Small intestine (tissue), 7 donors: ENCODE measurements at regions not wholly inside any gene's neighbourhood (a gene's known extent, or its start where the extent isn't known, plus 50 kb on each side); places are given as distances from the start of the nearest gene placed in this dataset.
"Not testable (repeated sequence)": the region's sequence is repeated elsewhere in the genome, so short reads cannot be mapped to it uniquely, and the experiment has no call there.

Experiments used
- DNase-seq, 2 donors: peaks; one replicate each; pipeline versions ENCODE4 v3.0.0 to v3.0.0-alpha.2; 2013
- FAIRE-seq: peaks from 2 replicates; lab custom pipeline; 2012; peaks lifted over from hg19 to GRCh38; lab: Jason Lieb, UNC
- H3K27ac ChIP-seq, 3 donors: one replicate each; pipeline ENCODE4 v1.5.1; 2013; ENCODE audit warnings: low read length in 2 of 3, mild to moderate bottlenecking in 2 of 3, control low read depth in 1 of 3, inconsistent platforms in 1 of 3, low read depth in 1 of 3, moderate library complexity in 1 of 3
- H3K27me3 ChIP-seq, 3 donors: one replicate each; pipeline ENCODE4 v1.6.1; 2013; ENCODE audit warnings: low read length in 3 of 3, inconsistent platforms in 1 of 3; ENCODE audit not compliant: control insufficient read depth in 3 of 3, insufficient read depth in 3 of 3
- H3K36me3 ChIP-seq, 3 donors: one replicate each; pipeline ENCODE4 v1.6.1; 2013; ENCODE audit warnings: low read length in 3 of 3, inconsistent platforms in 1 of 3, low read depth in 1 of 3, mild to moderate bottlenecking in 1 of 3, moderate library complexity in 1 of 3; ENCODE audit not compliant: control insufficient read depth in 3 of 3, insufficient read depth in 2 of 3
- H3K4me1 ChIP-seq, 3 donors: one replicate each; pipeline ENCODE4 v1.6.1; 2013; ENCODE audit warnings: low read length in 2 of 3, inconsistent platforms in 1 of 3, low read depth in 1 of 3, mild to moderate bottlenecking in 1 of 3, moderate library complexity in 1 of 3; ENCODE audit not compliant: control insufficient read depth in 3 of 3, insufficient read depth in 2 of 3
- H3K4me3 ChIP-seq, 3 donors: one replicate each; pipeline ENCODE4 v1.5.1; 2013; ENCODE audit warnings: low read length in 3 of 3, control low read depth in 1 of 3, inconsistent platforms in 1 of 3, low read depth in 1 of 3, mild to moderate bottlenecking in 1 of 3, moderate library complexity in 1 of 3
- H3K9me3 ChIP-seq, 2 donors: one replicate each; pipeline ENCODE4 v1.6.1; 2013; ENCODE audit warnings: low read depth in 1 of 2, low read length in 1 of 2; ENCODE audit not compliant: control insufficient read depth in 2 of 2, insufficient read depth in 1 of 2
- WGBS, 3 donors: extraction: QIAGEN DNeasy Blood & Tissue Kit; methylation state at CpG; one replicate each; pipeline ENCODE4 v1.1.7; 2013; 5-methylcytosine and 5-hydroxymethylcytosine counted together
- donor health status: healthy with polysubstance abuse.
- donor health status: control.
- donor health status: control.
- donor health status: Bipolar disorder and iron deficiency.
- donor health status: healthy.

DNA sequence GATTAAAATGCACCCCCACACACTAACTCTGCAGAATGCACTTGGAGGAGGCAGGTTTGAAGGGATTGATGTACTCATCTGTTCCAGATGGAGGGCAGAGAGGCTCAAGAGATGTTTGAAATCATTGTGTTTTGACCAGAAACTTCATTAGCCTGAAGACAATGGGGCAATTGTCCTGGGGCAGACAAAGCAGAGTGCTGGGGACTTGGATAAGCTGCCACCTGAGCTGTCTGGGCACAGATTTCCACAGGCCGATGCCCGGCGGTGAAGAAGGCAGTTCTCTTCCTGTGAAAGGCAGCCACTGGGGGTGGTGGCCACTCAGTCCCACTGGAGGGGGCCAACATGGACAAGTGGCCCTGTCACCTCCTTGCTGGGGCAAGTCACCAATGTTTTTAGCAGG, 181.0 kb downstream of the BCL2L11 start:
- not testable (repeated sequence) for H3K9me3 ChIP-seq, H3K27me3 ChIP-seq, H3K4me1 ChIP-seq, H3K4me3 ChIP-seq, H3K36me3 ChIP-seq, DNase-seq, FAIRE-seq, H3K27ac ChIP-seq
- no CpG with 5 or more reads among the region's 3 CpGs for WGBS, 3 donors

DNA sequence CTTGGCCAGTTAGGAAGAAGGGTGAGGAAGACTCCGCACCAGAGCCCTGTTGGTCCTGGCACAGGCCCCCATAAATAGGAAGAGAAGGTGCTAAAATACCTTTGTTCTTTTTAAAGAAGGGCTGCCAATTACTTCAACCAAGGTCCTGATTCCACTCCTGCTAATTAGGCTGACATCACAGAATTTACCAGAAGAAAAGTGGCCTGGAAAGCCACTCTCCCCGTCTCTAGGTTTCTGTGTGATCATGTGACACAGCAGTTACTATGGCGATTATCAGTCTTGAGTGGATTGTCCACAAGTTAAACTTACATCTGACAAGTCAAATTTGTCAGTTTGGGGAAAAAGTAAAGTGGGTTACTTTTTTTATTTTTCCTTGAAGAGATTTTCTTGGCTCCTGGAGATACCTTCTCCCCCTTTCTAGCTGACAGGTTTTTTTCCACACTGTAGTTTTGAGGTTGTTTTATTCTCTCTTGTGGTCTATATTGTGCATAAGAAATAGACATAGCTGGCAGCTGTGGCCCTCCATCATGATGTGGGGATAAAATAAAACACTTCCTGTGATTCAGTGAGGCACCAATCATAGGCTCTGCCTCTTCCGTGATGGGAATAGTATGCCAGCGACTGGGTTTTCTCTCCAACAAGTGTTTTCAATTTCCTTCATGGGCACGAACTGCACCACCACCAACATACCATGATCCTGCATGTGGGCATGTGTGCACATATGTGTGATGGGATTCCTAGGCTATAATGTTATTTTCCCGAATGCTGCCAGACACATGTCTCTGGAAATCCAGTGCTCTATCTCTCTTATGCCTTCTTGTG, 181.9 kb downstream of the BCL2L11 start:
- H3K4me3 ChIP-seq, H3K36me3 ChIP-seq, FAIRE-seq, H3K27ac ChIP-seq, H3K9me3 ChIP-seq, DNase-seq, H3K27me3 ChIP-seq, H3K4me1 ChIP-seq: not testable (repeated sequence)
- WGBS, 3 donors = 67 to 74% (median 70%) methylated on average over 6 of the region's 7 CpGs

DNA sequence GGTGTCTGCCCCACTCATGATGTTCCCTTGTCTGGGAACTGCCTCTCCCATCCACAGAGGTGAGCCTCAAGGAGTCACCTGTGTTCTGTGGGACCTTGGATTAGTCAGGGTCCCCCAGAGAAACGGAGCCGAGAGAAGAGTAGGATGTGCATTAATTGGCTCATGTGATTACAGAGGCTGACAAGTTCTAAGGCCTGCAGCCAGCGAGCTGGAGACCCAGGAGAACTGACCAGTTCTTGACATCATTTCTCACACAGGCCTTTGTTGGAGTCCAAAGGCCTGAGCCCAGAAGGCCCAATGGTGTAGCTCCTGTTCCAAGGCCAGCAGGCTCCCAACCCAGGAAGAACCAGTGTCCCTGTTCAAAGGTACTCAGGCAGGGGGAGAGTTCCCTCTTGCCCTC, 186.6 kb downstream of the BCL2L11 start:
- not testable (repeated sequence) for H3K9me3 ChIP-seq, H3K36me3 ChIP-seq, H3K4me3 ChIP-seq, H3K27ac ChIP-seq, H3K4me1 ChIP-seq, DNase-seq, FAIRE-seq, H3K27me3 ChIP-seq
- whole genome bisulfite sequencing, 3 donors = 89 to 98% (median 93%) methylated on average over 3 of the region's 3 CpGs

DNA sequence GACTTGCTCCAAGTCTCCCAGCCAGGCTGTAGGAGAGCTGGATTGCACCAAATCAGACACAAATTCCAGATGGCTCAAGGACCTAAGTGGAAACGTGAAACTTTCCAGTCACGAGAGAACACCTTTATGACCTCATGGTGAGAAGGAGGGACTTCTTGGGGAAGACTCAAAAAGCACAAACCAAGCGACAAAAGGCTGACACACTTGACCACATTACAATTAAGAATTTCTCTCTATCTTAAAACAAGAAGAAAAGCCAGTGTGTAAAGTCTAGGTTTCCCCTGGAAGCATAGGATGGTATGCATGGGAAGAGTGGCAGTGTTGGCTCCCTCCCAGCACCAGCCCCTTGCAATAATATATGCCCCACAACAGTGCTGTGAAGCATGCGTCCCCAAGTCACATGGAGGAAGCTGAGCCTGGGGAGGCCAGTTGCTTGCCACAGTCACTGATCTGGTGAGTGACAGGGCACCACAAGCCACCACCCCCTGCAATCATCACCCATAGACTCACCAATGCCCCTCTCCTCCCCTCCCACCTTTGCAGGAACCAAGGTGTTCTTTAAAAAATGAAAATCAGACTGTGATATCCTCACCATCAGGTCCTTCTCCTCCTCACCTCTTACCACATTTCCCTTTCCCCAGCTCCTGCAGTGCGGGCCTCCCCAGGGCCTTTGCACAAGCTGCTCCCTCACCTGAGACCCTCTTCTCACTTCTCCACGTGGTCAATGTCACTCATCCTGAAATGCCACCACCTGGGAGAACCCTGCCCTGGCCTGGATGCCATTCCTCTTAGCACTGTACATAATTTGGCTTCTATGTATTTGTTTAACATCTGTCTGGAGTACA, 188.7 kb downstream of the BCL2L11 start:
- H3K36me3 ChIP-seq, H3K4me1 ChIP-seq, H3K4me3 ChIP-seq, H3K9me3 ChIP-seq, DNase-seq, FAIRE-seq, H3K27ac ChIP-seq, H3K27me3 ChIP-seq: not testable (repeated sequence)
- 80 to 88% (median 81%) methylated on average over 5 of the region's 6 CpGs for WGBS, 3 donors

DNA sequence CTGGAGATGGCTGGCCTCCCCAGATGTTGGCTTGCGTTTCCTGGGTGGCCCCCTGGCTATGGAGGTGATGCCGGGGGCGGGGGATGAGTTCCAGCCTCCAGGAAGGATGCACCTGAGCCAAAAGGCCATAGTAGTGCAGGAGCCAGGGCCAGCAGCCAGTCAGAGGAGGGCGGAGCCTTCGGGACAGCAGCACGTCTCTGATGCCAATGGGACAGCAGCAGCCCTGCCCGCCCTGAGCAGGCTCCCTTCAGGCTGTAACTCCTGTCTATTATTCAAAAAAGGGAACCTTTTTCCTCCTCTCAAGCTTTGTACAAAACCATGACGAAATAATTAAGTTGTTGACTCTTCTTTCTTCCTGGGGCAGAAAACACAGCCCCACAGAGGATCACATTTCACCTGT, 189.7 kb downstream of the BCL2L11 start:
- WGBS, 3 donors = 53 to 91% (median 67%) methylated on average over 4 to 5 of the region's 8 CpGs
- H3K27ac ChIP-seq, H3K9me3 ChIP-seq, DNase-seq, FAIRE-seq, H3K4me1 ChIP-seq, H3K36me3 ChIP-seq, H3K4me3 ChIP-seq, H3K27me3 ChIP-seq: not testable (repeated sequence)

DNA sequence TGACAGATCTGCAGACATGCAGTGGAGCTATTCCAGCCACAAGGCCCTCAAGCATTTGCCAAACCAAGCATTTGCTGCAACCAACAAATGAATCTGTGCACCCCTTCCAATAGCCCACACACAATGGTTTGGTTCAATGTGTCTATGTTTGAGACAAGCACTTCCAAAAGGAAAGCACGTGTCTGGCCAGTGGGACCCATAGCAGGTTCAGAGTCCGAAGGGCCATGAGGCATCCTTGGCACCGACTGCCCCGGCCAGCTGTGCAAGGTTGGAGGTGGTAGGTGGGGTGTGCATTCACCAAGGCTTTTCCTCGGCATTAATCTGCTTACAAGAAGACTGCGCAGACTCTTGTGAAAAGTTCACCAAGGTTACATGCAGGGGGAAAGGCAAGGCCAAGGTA, 190.9 kb downstream of the BCL2L11 start:
- not testable (repeated sequence) for H3K4me1 ChIP-seq, H3K27ac ChIP-seq, H3K36me3 ChIP-seq, DNase-seq, FAIRE-seq, H3K9me3 ChIP-seq, H3K4me3 ChIP-seq, H3K27me3 ChIP-seq
- WGBS, 3 donors = 43 to 86% (median 71%) methylated on average over 1 to 2 of the region's 6 CpGs

DNA sequence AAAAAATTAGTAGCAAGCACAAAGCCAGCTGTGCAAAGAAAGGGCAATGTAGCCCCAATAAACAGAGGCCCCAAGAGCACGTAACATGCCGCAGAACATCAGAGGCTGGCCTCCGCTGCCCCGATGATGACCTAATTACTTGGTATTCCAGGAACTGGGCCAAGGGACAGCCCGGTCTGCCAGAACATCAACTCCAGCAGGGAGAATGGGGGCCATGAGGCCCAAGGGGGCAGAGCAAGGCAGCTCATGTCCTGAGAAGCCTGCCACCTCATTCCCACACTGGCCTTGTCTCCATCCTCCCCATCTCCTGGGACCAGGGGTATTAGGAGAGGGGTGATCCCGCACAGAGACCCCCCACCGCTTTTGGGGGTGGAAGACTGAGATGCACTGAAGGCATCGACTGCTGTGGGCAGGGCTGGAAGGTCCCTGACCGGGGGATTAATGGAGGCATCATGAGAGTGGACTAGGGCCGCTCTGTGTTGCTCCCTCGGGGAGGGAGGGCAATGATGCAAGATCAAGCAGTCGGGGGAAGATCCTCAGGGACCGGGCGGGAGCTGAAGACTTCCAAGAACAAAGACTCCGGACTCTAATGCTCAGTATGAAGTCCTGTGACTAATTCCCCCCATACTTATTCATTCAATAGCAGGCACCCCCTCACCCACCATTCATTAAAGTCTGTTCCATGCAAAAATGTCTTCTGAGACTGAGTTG, 192.3 kb downstream of the BCL2L11 start:
- peak in 1 of 2 donors; percentile 10 for DNase-seq
- H3K27ac ChIP-seq, H3K4me3 ChIP-seq, FAIRE-seq, H3K4me1 ChIP-seq, H3K9me3 ChIP-seq, H3K27me3 ChIP-seq, H3K36me3 ChIP-seq: not testable (repeated sequence)
- WGBS, 3 donors = 56 to 68% (median 57%) methylated on average over 11 to 13 of the region's 15 CpGs

DNA sequence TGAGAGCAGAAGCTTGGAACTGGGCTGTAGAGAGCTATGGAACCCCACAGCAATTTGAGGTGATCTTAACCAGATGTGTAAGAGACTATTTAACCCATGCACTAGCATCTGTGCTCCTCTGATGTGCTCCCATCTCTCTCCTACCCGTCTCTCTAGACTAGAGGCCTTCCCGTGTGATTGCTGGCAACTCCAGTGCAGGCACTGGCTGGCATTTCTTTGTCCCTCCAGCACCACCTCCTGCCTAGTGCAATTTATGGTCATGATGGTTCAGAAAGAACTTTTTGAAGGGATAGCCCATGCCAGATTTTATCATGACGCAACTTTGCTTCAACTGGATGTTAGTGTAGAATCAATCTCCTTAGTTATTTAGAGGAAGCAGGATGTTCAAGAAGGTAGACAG, 193.0 kb downstream of the BCL2L11 start:
- not testable (repeated sequence) for H3K4me1 ChIP-seq, H3K27ac ChIP-seq, H3K36me3 ChIP-seq, H3K9me3 ChIP-seq, H3K27me3 ChIP-seq, FAIRE-seq, H3K4me3 ChIP-seq
- WGBS, 3 donors = 19 to 75% (median 25%) methylated on average over 2 of the region's 3 CpGs
- peak in 1 of 2 donors; percentile 19 for DNase-seq
